ENCODE measurements at regions not wholly inside any gene's neighbourhood (a gene's known extent, or its start where the extent isn't known, plus 50 kb on each side); places are given as distances from the start of the nearest gene placed in this dataset.

- no peak for TF ChIP-seq CTCF (conservative IDR thresholded peaks at IDR 0.05; ENCODE audit: low read depth, low read length)
- TF ChIP-seq MAZ (IDR thresholded peaks at IDR 0.05; ENCODE audit: borderline replicate concordance, low read depth, low read length) = no peak
- no peak for TF ChIP-seq POLR2A (IDR thresholded peaks at IDR 0.05; ENCODE audit: low read depth, low read length)
- no peak for TF ChIP-seq BHLHE40 (IDR thresholded peaks at IDR 0.05; ENCODE audit: low read depth, low read length)
- no peak for TF ChIP-seq RAD21 (IDR thresholded peaks at IDR 0.05; ENCODE audit: low read length)
- no peak for TF ChIP-seq RCOR1 (IDR thresholded peaks at IDR 0.05; ENCODE audit: insufficient replicate concordance, low read length)
- TF ChIP-seq CEBPB (IDR thresholded peaks at IDR 0.05; ENCODE audit: low read depth, low read length) = no peak
- TF ChIP-seq USF2 (IDR thresholded peaks at IDR 0.05; ENCODE audit: low read depth, low read length) = no peak
- no peak for TF ChIP-seq RFX5 (IDR thresholded peaks at IDR 0.05; ENCODE audit: low read depth, low read length)
- no peak for TF ChIP-seq FOS (IDR thresholded peaks at IDR 0.05; ENCODE audit: low read depth, low read length)
Observed at GRCh38 chr3:67278015-67278618, 280.0 kb downstream of the KBTBD8 start.
